WTC11 (cell line): ENCODE measurements at regions not wholly inside any gene's neighbourhood (a gene's known extent, or its start where the extent isn't known, plus 50 kb on each side); places are given as distances from the start of the nearest gene placed in this dataset.

Experiments used
- ATAC-seq: fragments of 200-7000 bp; cut with Tn5 transposase; 2 replicates; pipeline ENCODE4 v1.10.0; 2021; ENCODE audit warnings: mild to moderate bottlenecking, moderate library complexity
- CTCF ChIA-PET: fragments of 300-600 bp; sonication (Branson Sonifier 250); formaldehyde crosslinking; loops from one replicate; lab custom pipeline; 2021; ENCODE audit warnings: antibody characterized with exemption; lab: Charles Lee
- POLR2A ChIA-PET: fragments of 350-600 bp; sonication (Branson Sonifier 250); formaldehyde crosslinking; loops from one replicate; lab custom pipeline; 2021; ENCODE audit warnings: antibody characterized with exemption; lab: Charles Lee
- DNase-seq: peaks from one replicate; pipeline ENCODE4 v3.0.0; 2021; ENCODE audit warnings: low spot score
- H3K27ac Mint-ChIP-seq: 2 replicates; pipeline ENCODE4 v1.8.0; 2021; ENCODE audit warnings: mixed read lengths
- H3K27me3 Mint-ChIP-seq: 2 replicates; pipeline ENCODE4 v1.8.0; 2021; ENCODE audit warnings: low read depth, mild to moderate bottlenecking, moderate library complexity, mixed read lengths
- H3K36me3 Mint-ChIP-seq: 2 replicates; pipeline ENCODE4 v1.8.0; 2021; ENCODE audit warnings: mixed read lengths
- H3K4me1 Mint-ChIP-seq: 2 replicates; pipeline ENCODE4 v1.8.0; 2022; ENCODE audit warnings: mixed read lengths
- H3K4me3 Mint-ChIP-seq: 2 replicates; pipeline ENCODE4 v1.8.0; 2021; ENCODE audit warnings: mild to moderate bottlenecking, moderate library complexity, mixed read lengths
- H3K9me3 Mint-ChIP-seq: 2 replicates; pipeline ENCODE4 v1.8.0; 2021; ENCODE audit warnings: mixed read lengths
- CBFB ChIP-seq: sonication (generic); formaldehyde crosslinking; IDR thresholded peaks from 2 replicates; pipeline ENCODE4 v1.8.1; 2022; ENCODE audit warnings: mild to moderate bottlenecking, low read depth, missing genetic modification reagents
- CTCF ChIP-seq: fragments of 200-600 bp; IDR thresholded peaks from 2 replicates; pipeline ENCODE4 v1.8.0; 2022; ENCODE audit warnings: antibody characterized with exemption
- ETV6 ChIP-seq: sonication (generic); formaldehyde crosslinking; IDR thresholded peaks from 2 replicates; pipeline ENCODE4 v1.8.1; 2022; ENCODE audit warnings: mild to moderate bottlenecking, missing genetic modification reagents
- JUN ChIP-seq: sonication (generic); formaldehyde crosslinking; IDR thresholded peaks from 2 replicates; pipeline ENCODE4 v1.8.0; 2023; ENCODE audit warnings: mild to moderate bottlenecking, missing genetic modification reagents
- KAT7 ChIP-seq: sonication (generic); formaldehyde crosslinking; IDR thresholded peaks from 2 replicates; pipeline ENCODE4 v1.8.1; 2023; ENCODE audit warnings: missing genetic modification reagents, mild to moderate bottlenecking, borderline replicate concordance
- MAX ChIP-seq: sonication (generic); formaldehyde crosslinking; IDR thresholded peaks from 2 replicates; pipeline ENCODE4 v1.8.0; 2022; ENCODE audit warnings: mild to moderate bottlenecking, missing genetic modification reagents
- MLX ChIP-seq: sonication (generic); formaldehyde crosslinking; IDR thresholded peaks from 2 replicates; pipeline ENCODE4 v1.8.1; 2023; ENCODE audit warnings: mild to moderate bottlenecking, missing genetic modification reagents, moderate library complexity
- PRRX2 ChIP-seq: fragments of 250-450 bp; sonication (Bioruptor Pico); IDR thresholded peaks from 2 replicates; pipeline ENCODE4 v1.8.0; 2021; ENCODE audit warnings: mild to moderate bottlenecking
- SMAD4 ChIP-seq: sonication (generic); formaldehyde crosslinking; IDR thresholded peaks from 2 replicates; pipeline ENCODE4 v1.8.0; 2022; ENCODE audit warnings: mild to moderate bottlenecking, missing genetic modification reagents
- TEAD1 ChIP-seq: sonication (generic); formaldehyde crosslinking; IDR thresholded peaks from 2 replicates; pipeline ENCODE4 v1.8.0; 2022; ENCODE audit warnings: mild to moderate bottlenecking, missing genetic modification reagents
- ZBTB21 ChIP-seq: sonication (generic); formaldehyde crosslinking; IDR thresholded peaks from 2 replicates; pipeline ENCODE4 v1.8.1; 2023; ENCODE audit warnings: mild to moderate bottlenecking, missing genetic modification reagents, borderline replicate concordance
- ZMAT4 ChIP-seq: fragments of 250-450 bp; sonication (Bioruptor Pico); IDR thresholded peaks from 2 replicates; pipeline ENCODE4 v1.9.0; 2021; ENCODE audit warnings: mild to moderate bottlenecking
- ZNF138 ChIP-seq: sonication (generic); formaldehyde crosslinking; conservative IDR thresholded peaks from 2 replicates; pipeline ENCODE4 v1.8.1; 2022; ENCODE audit warnings: mild to moderate bottlenecking, moderate library complexity, missing genetic modification reagents
- ZNF281 ChIP-seq: sonication (generic); formaldehyde crosslinking; IDR thresholded peaks from 2 replicates; pipeline ENCODE4 v1.8.0; 2023; ENCODE audit warnings: mild to moderate bottlenecking, missing genetic modification reagents
- ZNF317 ChIP-seq: sonication (generic); formaldehyde crosslinking; IDR thresholded peaks from 2 replicates; pipeline ENCODE4 v1.8.1; 2023; ENCODE audit warnings: low read depth, mild to moderate bottlenecking, moderate library complexity, missing genetic modification reagents, borderline replicate concordance
- ZNF416 ChIP-seq: fragments of 250-450 bp; sonication (Bioruptor Pico); IDR thresholded peaks from 2 replicates; pipeline ENCODE4 v1.9.0; 2021; ENCODE audit warnings: mild to moderate bottlenecking, inconsistent platforms
- ZNF671 ChIP-seq: fragments of 250-450 bp; sonication (Bioruptor Pico); IDR thresholded peaks from 2 replicates; pipeline ENCODE4 v1.8.0; 2021; ENCODE audit warnings: mild to moderate bottlenecking
- TF ChIP-seq, protein P1 (sequence below): sonication (generic); formaldehyde crosslinking; IDR thresholded peaks from 2 replicates; pipeline ENCODE4 v1.8.1; 2023; ENCODE audit warnings: mild to moderate bottlenecking, missing genetic modification reagents
- TF ChIP-seq, protein P2 (sequence below): sonication (generic); formaldehyde crosslinking; IDR thresholded peaks from 2 replicates; pipeline ENCODE4 v1.8.0; 2022; ENCODE audit warnings: mild to moderate bottlenecking, missing genetic modification reagents

DNA sequence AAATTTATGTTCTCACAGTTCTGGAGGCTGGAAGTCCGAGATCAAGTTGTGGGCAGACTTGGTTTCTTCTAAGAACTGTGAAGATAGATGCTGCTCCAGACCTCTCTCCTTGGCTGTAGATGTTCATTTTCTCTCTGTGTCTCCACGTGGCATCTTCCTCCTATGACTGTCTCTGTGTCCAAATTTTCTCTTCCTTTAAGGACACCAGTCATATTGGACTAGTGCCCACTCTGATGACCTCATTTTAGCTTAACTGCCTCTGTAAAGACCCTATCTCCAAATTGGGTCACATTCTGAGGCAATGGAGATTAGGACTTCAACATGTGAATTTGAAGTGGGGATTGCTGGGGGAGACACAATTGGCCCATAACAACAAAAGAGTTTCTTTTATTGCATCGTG, 125.3 kb upstream of the ETS2 start (continued):
- TF ChIP-seq ZNF281 (CRISPR knock-in tag) (no peak), KAT7 (CRISPR knock-in tag) (no peak), ZNF416 (CRISPR knock-in tag) (no peak), MAX (CRISPR knock-in tag) (no peak)

DNA sequence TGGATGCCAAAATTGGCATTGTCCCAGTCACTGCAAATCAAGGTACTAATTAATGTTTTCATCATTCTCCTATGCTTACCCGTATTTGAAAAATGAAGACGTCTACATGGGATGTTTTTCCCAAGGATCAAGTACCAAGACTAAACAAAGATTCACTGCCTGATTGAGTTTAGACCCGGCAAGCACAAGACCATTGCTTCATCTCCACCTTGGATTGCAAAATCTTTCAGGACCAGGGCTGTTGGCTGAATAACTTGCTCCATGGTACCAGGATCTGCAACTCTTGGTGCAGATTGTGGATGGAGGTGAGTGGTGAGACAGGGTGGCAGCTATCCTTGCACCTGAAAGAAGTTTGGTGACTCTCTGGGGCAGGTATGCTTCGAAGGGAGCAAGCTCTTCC, 122.5 kb upstream of the ETS2 start:
- no peak overlapping the region for H3K27ac Mint-ChIP-seq
- no peaks in the 10 kb centered on the region for H3K27me3 Mint-ChIP-seq
- no peak for TF ChIP-seq CTCF
- POLR2A ChIA-PET, result no interaction called here
- peaks cover 3% of the 10 kb centered on the region; the same call in 1 of the 2 replicates for H3K36me3 Mint-ChIP-seq
- H3K4me3 Mint-ChIP-seq, result no peak overlapping the region
- H3K9me3 Mint-ChIP-seq, result peaks cover 27% of the 10 kb centered on the region
- DNase-seq, result no peak
- ATAC-seq, result no peak
- H3K4me1 Mint-ChIP-seq, result no peaks in the 10 kb centered on the region
- CTCF ChIA-PET, result interaction anchor here (1.5 to 2.8 kb wide), 2 partner anchors 13 to 16 kb away, joined by 4 to 6 read pairs; no protein-coding TSS in a partner anchor

DNA sequence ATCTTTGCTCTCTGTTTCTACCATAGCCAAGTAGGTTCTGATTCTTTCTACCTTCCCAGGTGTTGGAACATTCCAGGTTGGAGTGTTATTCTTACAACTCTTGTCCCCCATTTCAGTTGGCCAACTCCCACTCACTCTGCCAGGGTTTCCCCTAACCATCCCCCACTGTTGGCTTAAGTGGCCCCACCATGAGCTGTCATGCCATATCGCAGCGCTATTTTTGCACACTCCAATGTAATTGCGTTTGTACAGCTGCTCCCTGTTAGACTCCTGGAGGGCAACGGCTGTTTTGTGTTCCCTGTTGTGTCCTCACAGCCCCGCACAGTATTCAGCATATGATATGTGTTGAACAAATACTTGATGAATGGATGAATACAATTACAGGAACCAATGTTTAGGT, 117.7 kb upstream of the ETS2 start:
- no peak overlapping the region for H3K4me3 Mint-ChIP-seq

GRCh38 chr21:38691631-38692030, 114.1 kb upstream of the ETS2 start:
- H3K4me1 Mint-ChIP-seq, result no peaks in the 10 kb centered on the region
- ATAC-seq (no peak), DNase-seq (no peak)
- peaks cover 4% of the 10 kb centered on the region; the same call in 1 of the 2 replicates for H3K36me3 Mint-ChIP-seq
- peaks cover 23% of the 10 kb centered on the region for H3K9me3 Mint-ChIP-seq
- CTCF ChIA-PET, result no interaction called here
- POLR2A ChIA-PET, result interaction anchor here (0.6 kb wide), 1 partner anchor 187 kb away, joined by 3 read pairs; no protein-coding TSS in a partner anchor
- H3K4me3 Mint-ChIP-seq, result no peak overlapping the region
- no peaks in the 10 kb centered on the region; the same call in 1 of the 2 replicates for H3K27me3 Mint-ChIP-seq
- H3K27ac Mint-ChIP-seq, result no peak overlapping the region
- TF ChIP-seq ZNF671 (no peak), ZNF138 (CRISPR knock-in tag) (no peak), CBFB (CRISPR knock-in tag) (no peak), PRRX2 (CRISPR knock-in tag) (no peak), JUN (no peak), ZNF317 (CRISPR knock-in tag) (no peak), ETV6 (CRISPR knock-in tag) (no peak), ZNF281 (CRISPR knock-in tag) (no peak), SMAD4 (CRISPR knock-in tag) (no peak), ZMAT4 (CRISPR knock-in tag) (no peak), ZBTB21 (CRISPR knock-in tag) (no peak)
- TF ChIP-seq, protein P1, sequence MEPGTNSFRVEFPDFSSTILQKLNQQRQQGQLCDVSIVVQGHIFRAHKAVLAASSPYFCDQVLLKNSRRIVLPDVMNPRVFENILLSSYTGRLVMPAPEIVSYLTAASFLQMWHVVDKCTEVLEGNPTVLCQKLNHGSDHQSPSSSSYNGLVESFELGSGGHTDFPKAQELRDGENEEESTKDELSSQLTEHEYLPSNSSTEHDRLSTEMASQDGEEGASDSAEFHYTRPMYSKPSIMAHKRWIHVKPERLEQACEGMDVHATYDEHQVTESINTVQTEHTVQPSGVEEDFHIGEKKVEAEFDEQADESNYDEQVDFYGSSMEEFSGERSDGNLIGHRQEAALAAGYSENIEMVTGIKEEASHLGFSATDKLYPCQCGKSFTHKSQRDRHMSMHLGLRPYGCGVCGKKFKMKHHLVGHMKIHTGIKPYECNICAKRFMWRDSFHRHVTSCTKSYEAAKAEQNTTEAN, result no peak
- TF ChIP-seq, protein P2, sequence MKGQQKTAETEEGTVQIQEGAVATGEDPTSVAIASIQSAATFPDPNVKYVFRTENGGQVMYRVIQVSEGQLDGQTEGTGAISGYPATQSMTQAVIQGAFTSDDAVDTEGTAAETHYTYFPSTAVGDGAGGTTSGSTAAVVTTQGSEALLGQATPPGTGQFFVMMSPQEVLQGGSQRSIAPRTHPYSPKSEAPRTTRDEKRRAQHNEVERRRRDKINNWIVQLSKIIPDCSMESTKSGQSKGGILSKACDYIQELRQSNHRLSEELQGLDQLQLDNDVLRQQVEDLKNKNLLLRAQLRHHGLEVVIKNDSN, result no peak

More for the DNA sequence above, 117.7 kb upstream of the ETS2 start:
- no peak for DNase-seq
- ChIA-PET CTCF (no interaction called here), POLR2A (interaction anchor here (0.6 kb wide), 1 partner anchor 21 kb away, joined by 5 read pairs; no protein-coding TSS in a partner anchor)
- Mint-ChIP-seq H3K27ac (no peak overlapping the region), H3K4me1 (no peaks in the 10 kb centered on the region), H3K9me3 (peaks cover 15% of the 10 kb centered on the region), H3K27me3 (no peaks in the 10 kb centered on the region), H3K36me3 (peaks cover 4% of the 10 kb centered on the region; the same call in 1 of the 2 replicates)
- TF ChIP-seq TEAD1 (CRISPR knock-in tag), result no peak
- no peak for TF ChIP-seq MLX (CRISPR knock-in tag)
- TF ChIP-seq ZNF416 (CRISPR knock-in tag), result no peak
- ATAC-seq, result no peak
